ENCODE measurements at regions not wholly inside any gene's neighbourhood (a gene's known extent, or its start where the extent isn't known, plus 50 kb on each side); places are given as distances from the start of the nearest gene placed in this dataset.
A peak's percentile ranks its signal among the peaks of the same experiment; 100 is the strongest.

- peak in 3 of 4 donors; percentile 16 to 32 (median 24) for ATAC-seq
- peak in 1 of 6 donors; percentile 12 for DNase-seq
- H3K36me3 ChIP-seq, result no peaks in the 10 kb centered on the region
- H3K4me3 ChIP-seq, result no peak overlapping the region
- H3K4me1 ChIP-seq, result peaks cover 13 to 57% (median 44%) of the 10 kb centered on the region in 3 donors
- H3K9me3 ChIP-seq, result no peaks in the 10 kb centered on the region
- no peak for FAIRE-seq
- intact Hi-C loops (cut with DNase I), result no loop called here
- TF ChIP-seq CTCF (IDR thresholded peaks at IDR 0.05), result no peak
- H3K27me3 ChIP-seq, result no peaks in the 10 kb centered on the region
- H3K27ac ChIP-seq, result peak overlapping the region in 2 of 4 donors; percentile 15 to 38
Measured at GRCh38 chr2:181781078-181781786, 100.9 kb upstream of the NEUROD1 start.

GRCh38 chr2:181782660-181783059, 102.3 kb upstream of the NEUROD1 start:
- ATAC-seq (peak in 2 of 4 donors; percentile 46 to 65), FAIRE-seq (no peak), DNase-seq (no peak)
- no peaks in the 10 kb centered on the region for H3K9me3 ChIP-seq
- intact Hi-C loops (cut with DNase I), result no loop called here
- no peaks in the 10 kb centered on the region for H3K36me3 ChIP-seq
- H3K4me1 ChIP-seq, result peaks cover 13 to 57% (median 44%) of the 10 kb centered on the region in 3 donors
- no peak for TF ChIP-seq CTCF (IDR thresholded peaks at IDR 0.05)
- H3K27me3 ChIP-seq, result no peaks in the 10 kb centered on the region
- peak overlapping the region in 1 of 4 donors; percentile 1 for H3K27ac ChIP-seq
- no peak overlapping the region for H3K4me3 ChIP-seq

- Histone ChIP-seq H3K27ac (no peak overlapping the region), H3K4me3 (no peak overlapping the region), H3K9me3 (no peaks in the 10 kb centered on the region), H3K36me3 (no peaks in the 10 kb centered on the region), H3K27me3 (no peaks in the 10 kb centered on the region), H3K4me1 (peaks cover 13 to 45% (median 33%) of the 10 kb centered on the region in 3 donors)
- no peak for DNase-seq
- ATAC-seq, result peak in 1 of 4 donors; percentile 13
- FAIRE-seq, result no peak
- 40 to 41% methylated on average over 3 of the region's 3 CpGs for WGBS, 2 donors
- no peak for TF ChIP-seq CTCF (IDR thresholded peaks at IDR 0.05)
- intact Hi-C loops (cut with DNase I), result no loop called here
Measured at GRCh38 chr2:181784556-181784955, 104.2 kb upstream of the NEUROD1 start.

- Histone ChIP-seq H3K4me3 (no peak overlapping the region), H3K27ac (no peak overlapping the region), H3K36me3 (no peaks in the 10 kb centered on the region), H3K27me3 (no peaks in the 10 kb centered on the region), H3K9me3 (no peaks in the 10 kb centered on the region), H3K4me1 (peaks cover 7 to 40% (median 25%) of the 10 kb centered on the region in 3 donors)
- intact Hi-C loops (cut with DNase I), result no loop called here
- TF ChIP-seq CTCF (IDR thresholded peaks at IDR 0.05), result no peak
- WGBS, 2 donors, result 65 to 76% methylated on average over 2 of the region's 2 CpGs
- DNase-seq (no peak), FAIRE-seq (no peak), ATAC-seq (peak in 2 of 4 donors; percentile 38 to 50)
Measured at GRCh38 chr2:181785691-181786344, 105.5 kb upstream of the NEUROD1 start.

Measured in pancreas (tissue), 10 donors.